NOMO-1 treated with DMSO at 0.1 percent for 48 hours (cell line): ENCODE measurements at regions not wholly inside any gene's neighbourhood (a gene's known extent, or its start where the extent isn't known, plus 50 kb on each side); places are given as distances from the start of the nearest gene placed in this dataset.

ENCODE experiments used
- DNase-seq: peaks from one replicate; lab custom pipeline; 2025; ENCODE audit not compliant: unreplicated experiment; lab: John Stamatoyannopoulos, UW

- no peak for DNase-seq
Measured at GRCh38 chr4:35604724-35605123, 639.6 kb downstream of the ARAP2 start.

- DNase-seq: no peak
Measured at GRCh38 chr4:35608205-35608604, 636.1 kb downstream of the ARAP2 start.

GRCh38 chr4:35614120-35614519, 630.2 kb downstream of the ARAP2 start:
- DNase-seq: no peak

- DNase-seq: no peak
Measured at GRCh38 chr4:35639929-35640328, 604.4 kb downstream of the ARAP2 start.

- peak; percentile 73 for DNase-seq
Measured at GRCh38 chr4:35643661-35644060, 600.7 kb downstream of the ARAP2 start.

- DNase-seq: no peak
Measured at GRCh38 chr4:35644591-35644990, 599.7 kb downstream of the ARAP2 start.

- no peak for DNase-seq
Measured at GRCh38 chr4:35649011-35649410, 595.3 kb downstream of the ARAP2 start.

- DNase-seq: peak; percentile 30
Measured at GRCh38 chr4:35649778-35650177, 594.5 kb downstream of the ARAP2 start.

- DNase-seq: no peak
Measured at GRCh38 chr4:35652197-35652596, 592.1 kb downstream of the ARAP2 start.

GRCh38 chr4:35653451-35653850, 590.9 kb downstream of the ARAP2 start:
- no peak for DNase-seq

GRCh38 chr4:35673137-35673536, 571.2 kb downstream of the ARAP2 start:
- DNase-seq: no peak

- no peak for DNase-seq
Measured at GRCh38 chr4:35684755-35685154, 559.6 kb downstream of the ARAP2 start.

GRCh38 chr4:35689870-35690269, 554.4 kb downstream of the ARAP2 start:
- no peak for DNase-seq

GRCh38 chr4:35690271-35690670, 554.0 kb downstream of the ARAP2 start:
- no peak for DNase-seq

- DNase-seq: no peak
Measured at GRCh38 chr4:35695003-35695402, 549.3 kb downstream of the ARAP2 start.

GRCh38 chr4:35695421-35695820, 548.9 kb downstream of the ARAP2 start:
- no peak for DNase-seq

GRCh38 chr4:35697210-35697736, 547.0 kb downstream of the ARAP2 start:
- no peak for DNase-seq

GRCh38 chr4:35700663-35701062, 543.7 kb downstream of the ARAP2 start:
- DNase-seq: no peak

- DNase-seq: no peak
Measured at GRCh38 chr4:35709080-35709479, 535.2 kb downstream of the ARAP2 start.

- DNase-seq: no peak
Measured at GRCh38 chr4:35710343-35710742, 534.0 kb downstream of the ARAP2 start.

- DNase-seq: no peak
Measured at GRCh38 chr4:35711127-35711526, 533.2 kb downstream of the ARAP2 start.

- DNase-seq: no peak
Measured at GRCh38 chr4:35723973-35724372, 520.3 kb downstream of the ARAP2 start.

GRCh38 chr4:35725131-35725530, 519.2 kb downstream of the ARAP2 start:
- DNase-seq: no peak

- DNase-seq: no peak
Measured at GRCh38 chr4:35730414-35730813, 513.9 kb downstream of the ARAP2 start.
